KBM-7 (cell line): ENCODE measurements at regions not wholly inside any gene's neighbourhood (a gene's known extent, or its start where the extent isn't known, plus 50 kb on each side); places are given as distances from the start of the nearest gene placed in this dataset.
"Not testable (repeated sequence)": the region's sequence is repeated elsewhere in the genome, so short reads cannot be mapped to it uniquely, and the experiment has no call there.

Experiments used
- DNase-seq: peaks from one replicate; pipeline ENCODE4 v3.0.0-alpha.2; 2015
- in situ Hi-C: fragments of 300-500 bp; cut with MboI; formaldehyde crosslinking; loops from 2 replicates; pipeline ENCODE4 v1.14.3; 2020; ENCODE audit warnings: low sequenced_read_pairs, low pct_unique_long_range_greater_than_20kb, mixed read lengths

DNA sequence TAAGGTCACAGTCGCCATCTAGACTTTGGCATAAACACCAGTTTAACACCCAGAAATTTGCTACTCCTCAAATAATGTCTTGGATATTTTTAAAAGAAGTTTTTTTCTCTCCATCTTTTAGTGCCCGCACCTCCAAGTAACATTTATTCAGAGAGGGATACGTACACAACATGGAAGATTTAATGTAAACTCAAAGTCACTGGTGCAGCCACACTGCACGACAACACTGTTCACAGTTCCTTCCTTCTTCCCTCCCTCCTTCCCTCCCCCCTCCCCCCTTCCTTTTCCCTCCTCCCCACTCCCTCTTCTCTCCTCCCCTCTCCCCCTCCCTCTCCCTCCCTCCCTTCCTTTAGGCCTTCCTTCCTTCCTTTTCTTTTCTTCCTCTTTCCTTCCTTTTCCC lies 56.5 kb downstream of the NPPC start:
- no peak for DNase-seq
- in situ Hi-C loops: no loop called here

DNA sequence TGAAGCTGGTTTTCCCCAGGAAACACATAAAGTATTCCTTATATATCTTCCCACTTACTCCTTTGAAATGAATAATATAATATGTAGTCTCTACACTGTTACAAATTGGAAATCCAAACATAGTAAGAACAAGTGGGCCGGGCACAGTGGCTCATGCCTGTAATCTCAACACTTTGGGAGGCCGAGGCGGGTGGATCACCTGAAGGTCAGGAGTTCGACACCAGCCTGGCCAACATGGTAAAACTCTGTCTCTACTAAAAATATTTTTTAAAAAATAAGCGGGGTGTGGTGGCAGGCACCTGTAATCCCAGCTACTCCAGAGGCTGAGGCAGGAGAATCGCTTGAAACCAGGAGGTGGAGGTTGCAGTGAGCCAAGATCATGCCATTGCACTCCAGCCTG lies 57.2 kb downstream of the NPPC start:
- DNase-seq, in situ Hi-C loops: not testable (repeated sequence)

DNA sequence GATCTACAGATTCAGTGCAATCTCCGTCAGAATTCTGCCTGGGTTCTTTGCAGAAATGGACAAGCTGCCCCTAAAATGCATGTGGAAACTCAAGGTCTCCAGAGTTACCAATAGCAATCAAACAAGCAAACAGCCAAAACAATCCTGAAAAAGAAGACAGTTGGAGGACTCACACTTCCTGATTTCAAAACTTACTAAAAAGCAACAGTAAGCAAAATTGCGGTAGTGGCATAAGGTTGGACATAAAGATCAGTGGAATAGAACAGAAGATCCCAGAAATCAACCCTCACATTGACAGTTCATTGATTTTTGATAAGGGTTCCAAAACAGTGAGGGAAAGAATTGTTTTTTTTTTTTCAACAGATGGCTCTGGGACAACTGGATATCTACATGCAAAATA lies 59.7 kb downstream of the NPPC start:
- in situ Hi-C loops: no loop called here
- peak; percentile 25 for DNase-seq

DNA sequence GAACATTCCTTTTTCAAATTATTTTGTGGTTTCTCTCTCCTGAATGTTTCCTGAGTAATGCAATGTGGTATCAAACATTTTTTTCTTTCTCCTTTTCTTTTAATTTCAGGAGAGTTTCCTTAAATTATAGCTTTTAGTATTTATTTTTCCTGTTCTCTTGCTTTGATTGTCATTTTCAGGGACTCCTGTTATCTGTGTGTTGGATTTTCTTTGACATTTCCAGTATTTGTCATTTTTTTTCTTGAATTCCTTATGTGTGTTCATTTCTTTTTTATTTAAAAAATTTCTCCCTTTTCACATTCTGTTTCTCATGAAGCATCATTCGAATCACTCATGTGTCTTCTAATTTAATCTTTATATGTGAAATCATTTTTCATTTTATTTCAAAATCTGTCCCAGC lies 61.0 kb downstream of the NPPC start:
- in situ Hi-C loops: no loop called here

DNA sequence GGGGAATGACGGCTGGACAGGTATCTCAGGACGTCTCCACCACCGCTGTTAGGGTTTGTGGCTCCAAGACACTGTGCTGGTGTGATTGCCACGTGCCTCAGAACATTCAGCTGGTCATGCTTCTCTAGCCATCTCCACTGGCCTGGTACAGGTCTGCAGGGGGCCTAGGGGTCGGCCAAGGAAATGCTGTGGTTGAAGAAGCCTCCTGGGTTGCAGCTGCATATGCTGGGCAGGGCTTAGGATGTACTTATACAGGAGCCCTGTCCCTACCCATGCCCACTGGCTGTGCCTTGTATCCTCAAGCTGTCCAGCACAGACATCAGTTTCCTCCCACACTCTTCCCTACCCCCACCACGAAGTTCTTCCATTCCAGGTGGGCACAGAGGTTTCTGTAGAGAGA lies 64.1 kb downstream of the NPPC start:
- no peak for DNase-seq
- in situ Hi-C loops: no loop called here

More for the DNA sequence above, 61.0 kb downstream of the NPPC start:
- DNase-seq: no peak

DNA sequence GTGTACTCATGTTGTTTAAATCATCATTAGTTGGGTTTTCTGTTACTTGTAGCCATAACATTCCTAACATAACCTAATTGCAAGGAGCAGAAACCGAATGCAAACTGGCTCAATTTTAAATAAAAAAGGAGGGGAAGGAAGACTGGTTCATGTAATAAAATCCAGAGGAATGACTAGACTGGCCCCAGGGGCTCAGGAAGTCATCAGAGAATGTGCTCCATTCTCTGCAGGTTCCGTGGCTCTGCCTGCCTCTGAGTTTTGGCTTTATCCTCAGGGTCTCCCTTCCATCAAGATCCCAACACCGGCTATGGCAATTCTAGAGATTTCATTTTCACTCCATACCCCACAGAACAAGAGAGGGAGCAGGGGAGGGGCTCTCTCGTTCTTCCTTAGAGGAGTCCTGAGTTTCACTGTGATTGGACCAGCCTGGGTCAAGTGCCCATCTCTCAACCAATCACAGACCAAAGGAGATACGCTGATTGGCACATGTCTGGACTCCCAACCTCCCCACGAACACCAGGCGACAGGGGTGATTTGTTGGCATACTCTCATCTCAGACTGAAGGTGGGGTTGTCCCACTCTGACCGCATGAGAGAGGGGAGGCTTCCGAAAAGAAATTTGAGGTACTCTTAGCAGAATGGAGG lies 64.8 kb downstream of the NPPC start:
- DNase-seq: no peak
- in situ Hi-C loops: no loop called here
